ENCODE measurements at regions not wholly inside any gene's neighbourhood (a gene's known extent, or its start where the extent isn't known, plus 50 kb on each side); places are given as distances from the start of the nearest gene placed in this dataset.

- Histone ChIP-seq H3K27ac (ENCODE audit: low read depth in 1 of 2, low read length in 2 of 2) (no peak overlapping the region), H3K4me3 (replicated peaks in 1 of 3; ENCODE audit: low read depth in 2 of 3, low read length in 3 of 3) (no peak overlapping the region), H3K79me2 (ENCODE audit: insufficient read depth, low read length) (no peaks in the 10 kb centered on the region), H2AFZ (ENCODE audit: insufficient read depth, low read depth, low read length, poor library complexity, severe bottlenecking) (no peak overlapping the region), H3K27me3 (ENCODE audit: control insufficient read depth in 2 of 2, insufficient read depth in 2 of 2, low read length in 2 of 2) (peaks cover 0 to 2% of the 10 kb centered on the region in 2 donors), H4K20me1 (ENCODE audit: insufficient read depth, low read length) (no peaks in the 10 kb centered on the region), H3K4me2 (replicated peaks; ENCODE audit: extremely low read depth, low read length, poor library complexity, severe bottlenecking) (no peak overlapping the region), H3K36me3 (replicated peaks in 1 of 2; ENCODE audit: control insufficient read depth in 1 of 2, insufficient read depth in 2 of 2, low read length in 2 of 2) (no peaks in the 10 kb centered on the region), H3K4me1 (ENCODE audit: control insufficient read depth in 1 of 2, insufficient read depth in 2 of 2, low read length in 2 of 2) (no peaks in the 10 kb centered on the region), H3K9me3 (replicated peaks in 1 of 2; ENCODE audit: control insufficient read depth in 1 of 2, insufficient read depth in 1 of 2, low read length in 2 of 2) (no peaks in the 10 kb centered on the region), H3K9ac (ENCODE audit: insufficient read depth, low read length, poor library complexity, severe bottlenecking) (no peak overlapping the region)
- Mint-ChIP-seq H3K27me3 (ENCODE audit: low read depth in 3 of 3) (peaks cover 0 to 2% (median 2%) of the 10 kb centered on the region in 3 donors), H3K36me3 (no peaks in the 10 kb centered on the region), H3K27ac (no peak overlapping the region), H3K9me3 (peaks cover 0 to 3% (median 0%) of the 10 kb centered on the region in 7 donors), H3K4me1 (no peaks in the 10 kb centered on the region), H3K4me3 (no peak overlapping the region)
- intact Hi-C loops (cut with micrococcal nuclease) = no loop called here
- TF ChIP-seq, protein P1, sequence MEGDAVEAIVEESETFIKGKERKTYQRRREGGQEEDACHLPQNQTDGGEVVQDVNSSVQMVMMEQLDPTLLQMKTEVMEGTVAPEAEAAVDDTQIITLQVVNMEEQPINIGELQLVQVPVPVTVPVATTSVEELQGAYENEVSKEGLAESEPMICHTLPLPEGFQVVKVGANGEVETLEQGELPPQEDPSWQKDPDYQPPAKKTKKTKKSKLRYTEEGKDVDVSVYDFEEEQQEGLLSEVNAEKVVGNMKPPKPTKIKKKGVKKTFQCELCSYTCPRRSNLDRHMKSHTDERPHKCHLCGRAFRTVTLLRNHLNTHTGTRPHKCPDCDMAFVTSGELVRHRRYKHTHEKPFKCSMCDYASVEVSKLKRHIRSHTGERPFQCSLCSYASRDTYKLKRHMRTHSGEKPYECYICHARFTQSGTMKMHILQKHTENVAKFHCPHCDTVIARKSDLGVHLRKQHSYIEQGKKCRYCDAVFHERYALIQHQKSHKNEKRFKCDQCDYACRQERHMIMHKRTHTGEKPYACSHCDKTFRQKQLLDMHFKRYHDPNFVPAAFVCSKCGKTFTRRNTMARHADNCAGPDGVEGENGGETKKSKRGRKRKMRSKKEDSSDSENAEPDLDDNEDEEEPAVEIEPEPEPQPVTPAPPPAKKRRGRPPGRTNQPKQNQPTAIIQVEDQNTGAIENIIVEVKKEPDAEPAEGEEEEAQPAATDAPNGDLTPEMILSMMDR (IDR thresholded peaks at IDR 0.05) = no peak
- no peak for DNase-seq
- WGBS (ENCODE audit: insufficient coverage) = 100% methylated on average over 1 of the region's 7 CpGs
Measured at GRCh38 chr20:52793339-52793963, 178.7 kb upstream of the TSHZ2 start.

DNA sequence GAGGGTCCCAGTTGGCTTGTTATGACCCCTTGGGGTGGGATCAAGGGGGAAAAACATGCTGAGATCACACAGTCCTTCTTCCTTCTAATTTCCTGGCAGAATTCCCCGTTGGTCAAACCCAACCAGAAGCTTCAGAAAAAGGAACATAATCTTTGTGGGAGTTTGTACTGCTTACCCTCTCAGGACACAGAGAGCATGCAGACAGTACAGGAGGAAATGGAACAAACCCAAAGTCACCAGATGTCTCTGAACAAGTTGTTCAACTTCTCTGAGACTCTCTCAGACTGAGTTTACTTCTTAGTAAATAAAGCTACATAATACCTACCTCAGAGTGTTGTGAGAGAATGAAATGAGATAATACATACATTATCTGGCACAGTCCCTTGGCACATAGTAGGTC lies 181.1 kb upstream of the TSHZ2 start:
- TF ChIP-seq, protein P1 (IDR thresholded peaks at IDR 0.05) = no peak
- no peak overlapping the region for H3K9ac ChIP-seq (ENCODE audit: insufficient read depth, low read length, poor library complexity, severe bottlenecking)
- H3K9me3 ChIP-seq (replicated peaks in 1 of 2; ENCODE audit: control insufficient read depth in 1 of 2, insufficient read depth in 1 of 2, low read length in 2 of 2) = no peaks in the 10 kb centered on the region
- no CpG with 5 or more reads among the region's 1 CpG for WGBS (ENCODE audit: insufficient coverage)
- Mint-ChIP-seq H3K27me3 (ENCODE audit: low read depth in 3 of 3) (peaks cover 0 to 4% (median 2%) of the 10 kb centered on the region in 3 donors), H3K27ac (no peak overlapping the region), H3K36me3 (no peaks in the 10 kb centered on the region), H3K4me3 (no peak overlapping the region), H3K9me3 (peaks cover 0 to 3% (median 0%) of the 10 kb centered on the region in 7 donors), H3K4me1 (no peaks in the 10 kb centered on the region)
- no peaks in the 10 kb centered on the region for H3K79me2 ChIP-seq (ENCODE audit: insufficient read depth, low read length)
- intact Hi-C loops (cut with micrococcal nuclease) = no loop called here
- H3K27ac ChIP-seq (ENCODE audit: low read depth in 1 of 2, low read length in 2 of 2) = no peak overlapping the region
- no peaks in the 10 kb centered on the region for H3K36me3 ChIP-seq (replicated peaks in 1 of 2; ENCODE audit: control insufficient read depth in 1 of 2, insufficient read depth in 2 of 2, low read length in 2 of 2)
- H3K4me3 ChIP-seq (replicated peaks in 1 of 3; ENCODE audit: low read depth in 2 of 3, low read length in 3 of 3) = no peak overlapping the region
- DNase-seq = no peak
- no peak overlapping the region for H3K4me2 ChIP-seq (replicated peaks; ENCODE audit: extremely low read depth, low read length, poor library complexity, severe bottlenecking)
- peaks cover 0 to 2% of the 10 kb centered on the region in 2 donors for H3K27me3 ChIP-seq (ENCODE audit: control insufficient read depth in 2 of 2, insufficient read depth in 2 of 2, low read length in 2 of 2)
- no peaks in the 10 kb centered on the region for H3K4me1 ChIP-seq (ENCODE audit: control insufficient read depth in 1 of 2, insufficient read depth in 2 of 2, low read length in 2 of 2)
- no peak overlapping the region for H2AFZ ChIP-seq (ENCODE audit: insufficient read depth, low read depth, low read length, poor library complexity, severe bottlenecking)
- H4K20me1 ChIP-seq (ENCODE audit: insufficient read depth, low read length) = no peaks in the 10 kb centered on the region

Measured in CD14-positive monocyte (primary cell).